Endothelial cell of umbilical vein (primary cell): ENCODE measurements at regions not wholly inside any gene's neighbourhood (a gene's known extent, or its start where the extent isn't known, plus 50 kb on each side); places are given as distances from the start of the nearest gene placed in this dataset.

Source experiments
- CTCF ChIP-seq, 2 donors: IDR thresholded peaks; 1 replicate in 1 of 2; 2 replicates in 1 of 2; pipeline ENCODE4 v1.5.1; 2011; ENCODE audit warnings: low read length in 2 of 2, mild to moderate bottlenecking in 2 of 2, moderate library complexity in 2 of 2, control low read depth in 1 of 2, inconsistent platforms in 1 of 2, low read depth in 1 of 2; ENCODE audit not compliant: insufficient read depth in 1 of 2; ENCODE audit errors: extremely low read depth in 1 of 2
- POLR2AphosphoS5 ChIP-seq: IDR thresholded peaks from 2 replicates; pipeline ENCODE4 v1.6.1; 2012; ENCODE audit warnings: low read depth, mild to moderate bottlenecking, control low read depth, low read length, moderate library complexity; ENCODE audit not compliant: insufficient read depth

- TF ChIP-seq CTCF (IDR thresholded peaks at IDR 0.05; ENCODE audit: extremely low read depth in 1 of 2, insufficient read depth in 1 of 2, low read depth in 1 of 2, low read length in 2 of 2): no peak
- TF ChIP-seq POLR2AphosphoS5: no peak
Observed at GRCh38 chr15:77863491-77864105, 213.9 kb downstream of the TBC1D2B start.
